ENCODE measurements at regions not wholly inside any gene's neighbourhood (a gene's known extent, or its start where the extent isn't known, plus 50 kb on each side); places are given as distances from the start of the nearest gene placed in this dataset.

- no peak overlapping the region for H3K4me2 ChIP-seq
- DNase-seq (ENCODE audit: low read depth in 1 of 2, low spot score in 1 of 2) (no peak), ATAC-seq (no peak; a peak in 1 of 6 replicates), FAIRE-seq (no peak)
- 22% methylated on average over 2 of the region's 2 CpGs for WGBS (ENCODE audit: missing lambda C conversion rate)
- no peak overlapping the region for H3K4me3 ChIP-seq
- TF ChIP-seq USF2 (IDR thresholded peaks at IDR 0.05) (no peak), MAZ (IDR thresholded peaks at IDR 0.05; ENCODE audit: borderline replicate concordance, low read depth, low read length) (no peak)
- H3K9me3 ChIP-seq = no peaks in the 10 kb centered on the region
- no peak overlapping the region for H3K27ac ChIP-seq
- H3K4me1 ChIP-seq = no peaks in the 10 kb centered on the region
- ChIA-PET CTCF (no interaction called here), POLR2A (no interaction called here)
Measured at GRCh38 chr3:72255191-72255590, 470.2 kb upstream of the PROK2 start.

- no peaks in the 10 kb centered on the region for H3K4me1 ChIP-seq
- ChIA-PET POLR2A (no interaction called here), CTCF (interaction anchor here (0.6 kb wide), 1 partner anchor 349 kb away, joined by 3 read pairs; no protein-coding TSS in a partner anchor)
- no peaks in the 10 kb centered on the region for H3K9me3 ChIP-seq
- TF ChIP-seq ATOH8 (CRISPR knock-in tag; IDR thresholded peaks at IDR 0.05; ENCODE audit: low read depth) (no peak), MAFK (IDR thresholded peaks at IDR 0.05; ENCODE audit: partially characterized antibody) (peak; percentile 39)
- DNase-seq (ENCODE audit: low read depth in 1 of 2, low spot score in 1 of 2) = no peak
- ATAC-seq = no peak
- H3K4me2 ChIP-seq = no peak overlapping the region
- WGBS (ENCODE audit: missing lambda C conversion rate) = 55% methylated on average over 2 of the region's 2 CpGs
- no peak for FAIRE-seq
- H3K27ac ChIP-seq = no peak overlapping the region
- H3K4me3 ChIP-seq = no peak overlapping the region
Measured at GRCh38 chr3:72254483-72254882, 469.5 kb upstream of the PROK2 start.

- 39% methylated on average over 2 of the region's 2 CpGs for WGBS (ENCODE audit: missing lambda C conversion rate)
- ChIA-PET POLR2A (no interaction called here), CTCF (no interaction called here)
- FAIRE-seq = no peak
- Histone ChIP-seq H3K4me3 (no peak overlapping the region), H3K4me1 (no peaks in the 10 kb centered on the region), H3K9me3 (no peaks in the 10 kb centered on the region), H3K4me2 (no peak overlapping the region), H3K27ac (no peak overlapping the region)
- TF ChIP-seq RNF2 (IDR thresholded peaks at IDR 0.05; ENCODE audit: borderline replicate concordance, low read depth) (no peak), POLR2AphosphoS2 (conservative IDR thresholded peaks at IDR 0.05; ENCODE audit: low read length) (no peak), EHF (CRISPR knock-in tag; IDR thresholded peaks at IDR 0.05) (no peak), BCL3 (IDR thresholded peaks at IDR 0.05) (no peak), ZC3H11A (IDR thresholded peaks at IDR 0.05) (no peak), FOXS1 (CRISPR knock-in tag; IDR thresholded peaks at IDR 0.05) (no peak), KDM1A (IDR thresholded peaks at IDR 0.05; ENCODE audit: low read depth) (no peak)
- ATAC-seq = no peak
- DNase-seq (ENCODE audit: low read depth in 1 of 2, low spot score in 1 of 2) = no peak
Measured at GRCh38 chr3:72250725-72251124, 465.8 kb upstream of the PROK2 start.

- H3K9me3 ChIP-seq = no peaks in the 10 kb centered on the region
- ATAC-seq (no peak), FAIRE-seq (no peak), DNase-seq (ENCODE audit: low read depth in 1 of 2, low spot score in 1 of 2) (no peak)
- no peaks in the 10 kb centered on the region for H3K4me1 ChIP-seq
- no peak overlapping the region for H3K27ac ChIP-seq
- ChIA-PET CTCF (interaction anchor here (0.6 to 1.9 kb wide), 2 partner anchors 8 to 199 kb away, joined by 3 to 5 read pairs; no protein-coding TSS in a partner anchor), POLR2A (no interaction called here)
- no peak for TF ChIP-seq POLR2A (IDR thresholded peaks at IDR 0.05; ENCODE audit: low read length)
- TF ChIP-seq ATOH8 (CRISPR knock-in tag; IDR thresholded peaks at IDR 0.05; ENCODE audit: low read depth) = no peak
- no peak for TF ChIP-seq MAZ (IDR thresholded peaks at IDR 0.05; ENCODE audit: borderline replicate concordance, low read depth, low read length)
- TF ChIP-seq NFE2L2 (conservative IDR thresholded peaks at IDR 0.05; ENCODE audit: low read length) = no peak
- no peak for TF ChIP-seq HES2 (IDR thresholded peaks at IDR 0.05)
- no peak for TF ChIP-seq RARB (CRISPR knock-in tag; IDR thresholded peaks at IDR 0.05)
- no peak for TF ChIP-seq HOXB13 (CRISPR knock-in tag; IDR thresholded peaks at IDR 0.05; ENCODE audit: low read depth)
- TF ChIP-seq ZC3H11A (IDR thresholded peaks at IDR 0.05) = no peak
- TF ChIP-seq BCL3 (IDR thresholded peaks at IDR 0.05) = no peak
- no peak for TF ChIP-seq SMC3 (IDR thresholded peaks at IDR 0.05)
- WGBS (ENCODE audit: missing lambda C conversion rate) = 35% methylated on average over 3 of the region's 3 CpGs
- no peak overlapping the region for H3K4me3 ChIP-seq
- H3K4me2 ChIP-seq = no peak overlapping the region
Measured at GRCh38 chr3:72248869-72249268, 463.9 kb upstream of the PROK2 start.
